GM12865 (cell line): ENCODE measurements at regions not wholly inside any gene's neighbourhood (a gene's known extent, or its start where the extent isn't known, plus 50 kb on each side); places are given as distances from the start of the nearest gene placed in this dataset.
A peak's percentile ranks its signal among the peaks of the same experiment; 100 is the strongest.

Experiments
- DNase-seq: peaks from one replicate; pipeline ENCODE4 v3.0.0; 2010; ENCODE audit warnings: low read depth
- H3K4me3 ChIP-seq: 2 replicates; pipeline ENCODE4 v1.5.1; 2011; ENCODE audit warnings: mild to moderate bottlenecking, low read depth, low read length, control low read depth
- CTCF ChIP-seq: IDR thresholded peaks from 2 replicates; pipeline ENCODE4 v1.5.1; 2011; ENCODE audit warnings: low read length, control low read depth, low read depth, inconsistent platforms; ENCODE audit not compliant: insufficient read depth; ENCODE audit errors: missing control alignments

- no peak for TF ChIP-seq CTCF
- no peak overlapping the region for H3K4me3 ChIP-seq
- DNase-seq: no peak
These were observed 334.5 kb downstream of the PRDM2 start for GRCh38 chr1:14034506-14034905.

GRCh38 chr1:14037101-14037847, 337.3 kb downstream of the PRDM2 start:
- H3K4me3 ChIP-seq: no peak overlapping the region
- no peak for DNase-seq
- no peak for TF ChIP-seq CTCF

GRCh38 chr1:14039582-14040430, 339.8 kb downstream of the PRDM2 start:
- no peak overlapping the region for H3K4me3 ChIP-seq
- no peak for TF ChIP-seq CTCF
- peak; percentile 41 for DNase-seq

- TF ChIP-seq CTCF: no peak
- H3K4me3 ChIP-seq: no peak overlapping the region
- DNase-seq: no peak
These were observed 350.0 kb downstream of the PRDM2 start for GRCh38 chr1:14049965-14050364.

- H3K4me3 ChIP-seq: no peak overlapping the region
- TF ChIP-seq CTCF: no peak
- no peak for DNase-seq
These were observed 355.6 kb downstream of the PRDM2 start for GRCh38 chr1:14055442-14056223.

- no peak for TF ChIP-seq CTCF
- no peak overlapping the region for H3K4me3 ChIP-seq
- DNase-seq: no peak
These were observed 357.7 kb downstream of the PRDM2 start for GRCh38 chr1:14057640-14058039.
